ENCODE measurements at regions not wholly inside any gene's neighbourhood (a gene's known extent, or its start where the extent isn't known, plus 50 kb on each side); places are given as distances from the start of the nearest gene placed in this dataset.

- Mint-ChIP-seq H3K27ac (no peak overlapping the region), H3K4me3 (no peak overlapping the region), H3K4me1 (ENCODE audit: low read depth) (no peaks in the 10 kb centered on the region), H3K9me3 (no peaks in the 10 kb centered on the region), H3K27me3 (peaks cover 6% of the 10 kb centered on the region), H3K36me3 (ENCODE audit: low read depth) (no peaks in the 10 kb centered on the region)
- DNase-seq (no peak), ATAC-seq (no peak)
- no peak for TF ChIP-seq CTCF (IDR thresholded peaks at IDR 0.05)
- intact Hi-C loops (cut with micrococcal nuclease) = no loop called here
- ChIA-PET CTCF (no interaction called here), POLR2A (no interaction called here)
Observed at GRCh38 chr16:54389836-54390494, 103.4 kb upstream of the IRX3 start.

- peaks cover 8% of the 10 kb centered on the region for H3K9me3 Mint-ChIP-seq
- ChIA-PET POLR2A (no interaction called here), CTCF (no interaction called here)
- ATAC-seq (no peak), DNase-seq (no peak)
- H3K4me1 Mint-ChIP-seq (ENCODE audit: low read depth) = no peaks in the 10 kb centered on the region
- no peak overlapping the region for H3K4me3 Mint-ChIP-seq
- H3K27ac Mint-ChIP-seq = no peak overlapping the region
- no peaks in the 10 kb centered on the region for H3K36me3 Mint-ChIP-seq (ENCODE audit: low read depth)
- peaks cover 4% of the 10 kb centered on the region for H3K27me3 Mint-ChIP-seq
- intact Hi-C loops (cut with micrococcal nuclease) = no loop called here
- no peak for TF ChIP-seq CTCF (IDR thresholded peaks at IDR 0.05)
Observed at GRCh38 chr16:54385141-54385540, 98.6 kb upstream of the IRX3 start.

- Mint-ChIP-seq H3K36me3 (ENCODE audit: low read depth) (no peaks in the 10 kb centered on the region), H3K4me1 (ENCODE audit: low read depth) (no peaks in the 10 kb centered on the region), H3K27me3 (peaks cover 8% of the 10 kb centered on the region), H3K27ac (no peak overlapping the region), H3K4me3 (no peak overlapping the region), H3K9me3 (peaks cover 30% of the 10 kb centered on the region)
- POLR2A ChIA-PET = no interaction called here
- CTCF ChIA-PET = no interaction called here
- intact Hi-C loops (cut with micrococcal nuclease) = no loop called here
- DNase-seq (no peak), ATAC-seq (no peak)
- no peak for TF ChIP-seq CTCF (IDR thresholded peaks at IDR 0.05)
Observed at GRCh38 chr16:54381601-54382313, 95.2 kb upstream of the IRX3 start.

GRCh38 chr16:54375071-54375470 is 88.5 kb upstream of the IRX3 start:
- H3K4me1 Mint-ChIP-seq (ENCODE audit: low read depth) = peaks cover 6% of the 10 kb centered on the region
- no peaks in the 10 kb centered on the region for H3K36me3 Mint-ChIP-seq (ENCODE audit: low read depth)
- ATAC-seq (no peak), DNase-seq (no peak)
- H3K9me3 Mint-ChIP-seq = peaks cover 22% of the 10 kb centered on the region
- H3K4me3 Mint-ChIP-seq = no peak overlapping the region
- ChIA-PET POLR2A (no interaction called here), CTCF (no interaction called here)
- intact Hi-C loops (cut with micrococcal nuclease) = no loop called here
- H3K27me3 Mint-ChIP-seq = peaks cover 53% of the 10 kb centered on the region
- TF ChIP-seq CTCF (IDR thresholded peaks at IDR 0.05) = no peak
- no peak overlapping the region for H3K27ac Mint-ChIP-seq
